ENCODE measurements at regions not wholly inside any gene's neighbourhood (a gene's known extent, or its start where the extent isn't known, plus 50 kb on each side); places are given as distances from the start of the nearest gene placed in this dataset.
"Not testable (repeated sequence)": the region's sequence is repeated elsewhere in the genome, so short reads cannot be mapped to it uniquely, and the experiment has no call there.

DNA sequence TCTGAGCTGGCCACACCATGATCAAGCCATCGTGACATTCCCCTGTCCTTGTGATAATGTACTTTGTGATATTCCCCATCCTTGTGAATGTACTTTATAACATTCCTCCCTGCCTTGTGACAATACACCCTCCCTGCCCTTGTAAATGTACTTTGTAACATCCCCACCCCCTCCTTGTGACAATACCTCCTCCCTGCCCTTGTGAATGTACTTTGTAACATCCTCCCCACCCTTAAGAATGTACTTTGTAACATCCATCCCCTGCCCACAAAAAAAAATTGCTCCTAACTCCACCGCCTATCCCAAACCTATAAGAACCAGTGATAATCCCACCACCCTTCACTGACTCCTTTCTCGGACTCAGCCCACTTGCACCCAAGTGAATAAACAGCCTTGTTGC lies 128.8 kb upstream of the ATF7IP start:
- H3K27me3 ChIP-seq (ENCODE audit: control insufficient read depth, insufficient read depth, low read length); H3K9me3 ChIP-seq (ENCODE audit: control insufficient read depth, insufficient read depth, low read length); H3K4me3 ChIP-seq (ENCODE audit: low read length); H3K4me1 ChIP-seq (ENCODE audit: control insufficient read depth, insufficient read depth, low read length); DNase-seq (ENCODE audit: low read depth, low spot score); H3K27ac ChIP-seq (ENCODE audit: low read length); H3K36me3 ChIP-seq (ENCODE audit: control insufficient read depth, insufficient read depth, low read length): not testable (repeated sequence)
- WGBS (ENCODE audit: insufficient coverage, insufficient read length) = no CpG with 5 or more reads among the region's 3 CpGs

- Histone ChIP-seq H3K4me1 (ENCODE audit: control insufficient read depth, insufficient read depth, low read length) (peaks cover 8% of the 10 kb centered on the region; the same call in 1 of the 2 replicates), H3K27me3 (ENCODE audit: control insufficient read depth, insufficient read depth, low read length) (no peaks in the 10 kb centered on the region), H3K36me3 (ENCODE audit: control insufficient read depth, insufficient read depth, low read length) (no peaks in the 10 kb centered on the region), H3K4me3 (ENCODE audit: low read length) (no peak overlapping the region), H3K27ac (ENCODE audit: low read length) (no peak overlapping the region), H3K9me3 (ENCODE audit: control insufficient read depth, insufficient read depth, low read length) (no peaks in the 10 kb centered on the region; the same call in 1 of the 2 replicates)
- no CpG with 5 or more reads among the region's 8 CpGs for WGBS (ENCODE audit: insufficient coverage, insufficient read length)
- DNase-seq (ENCODE audit: low read depth, low spot score) = no peak
Observed at GRCh38 chr12:14238221-14238792, 127.2 kb upstream of the ATF7IP start.

GRCh38 chr12:14239350-14239934 lies 126.0 kb upstream of the ATF7IP start:
- Histone ChIP-seq H3K4me1 (ENCODE audit: control insufficient read depth, insufficient read depth, low read length) (peaks cover 8% of the 10 kb centered on the region; the same call in 1 of the 2 replicates), H3K27ac (ENCODE audit: low read length) (no peak overlapping the region), H3K9me3 (ENCODE audit: control insufficient read depth, insufficient read depth, low read length) (no peaks in the 10 kb centered on the region; the same call in 1 of the 2 replicates), H3K4me3 (ENCODE audit: low read length) (no peak overlapping the region), H3K36me3 (ENCODE audit: control insufficient read depth, insufficient read depth, low read length) (no peaks in the 10 kb centered on the region), H3K27me3 (ENCODE audit: control insufficient read depth, insufficient read depth, low read length) (no peaks in the 10 kb centered on the region)
- no peak for DNase-seq (ENCODE audit: low read depth, low spot score)
- WGBS (ENCODE audit: insufficient coverage, insufficient read length) = no CpG with 5 or more reads among the region's 13 CpGs

- no CpG with 5 or more reads among the region's 11 CpGs for WGBS (ENCODE audit: insufficient coverage, insufficient read length)
- H3K27me3 ChIP-seq (ENCODE audit: control insufficient read depth, insufficient read depth, low read length) = no peaks in the 10 kb centered on the region
- no peak overlapping the region for H3K27ac ChIP-seq (ENCODE audit: low read length)
- no peaks in the 10 kb centered on the region for H3K36me3 ChIP-seq (ENCODE audit: control insufficient read depth, insufficient read depth, low read length)
- no peak overlapping the region for H3K4me3 ChIP-seq (ENCODE audit: low read length)
- no peak for DNase-seq (ENCODE audit: low read depth, low spot score)
- no peaks in the 10 kb centered on the region; the same call in 1 of the 2 replicates for H3K9me3 ChIP-seq (ENCODE audit: control insufficient read depth, insufficient read depth, low read length)
- peaks cover 8% of the 10 kb centered on the region; the same call in 1 of the 2 replicates for H3K4me1 ChIP-seq (ENCODE audit: control insufficient read depth, insufficient read depth, low read length)
Observed at GRCh38 chr12:14239935-14240872, 125.3 kb upstream of the ATF7IP start.

GRCh38 chr12:14240873-14241220 lies 124.6 kb upstream of the ATF7IP start:
- H3K4me3 ChIP-seq (ENCODE audit: low read length) = no peak overlapping the region
- WGBS (ENCODE audit: insufficient coverage, insufficient read length) = no CpG with 5 or more reads among the region's 4 CpGs
- no peaks in the 10 kb centered on the region for H3K36me3 ChIP-seq (ENCODE audit: control insufficient read depth, insufficient read depth, low read length)
- H3K27me3 ChIP-seq (ENCODE audit: control insufficient read depth, insufficient read depth, low read length) = no peaks in the 10 kb centered on the region
- no peak for DNase-seq (ENCODE audit: low read depth, low spot score)
- no peaks in the 10 kb centered on the region; the same call in 1 of the 2 replicates for H3K9me3 ChIP-seq (ENCODE audit: control insufficient read depth, insufficient read depth, low read length)
- H3K27ac ChIP-seq (ENCODE audit: low read length) = no peak overlapping the region
- H3K4me1 ChIP-seq (ENCODE audit: control insufficient read depth, insufficient read depth, low read length) = peaks cover 8% of the 10 kb centered on the region; the same call in 1 of the 2 replicates

DNA sequence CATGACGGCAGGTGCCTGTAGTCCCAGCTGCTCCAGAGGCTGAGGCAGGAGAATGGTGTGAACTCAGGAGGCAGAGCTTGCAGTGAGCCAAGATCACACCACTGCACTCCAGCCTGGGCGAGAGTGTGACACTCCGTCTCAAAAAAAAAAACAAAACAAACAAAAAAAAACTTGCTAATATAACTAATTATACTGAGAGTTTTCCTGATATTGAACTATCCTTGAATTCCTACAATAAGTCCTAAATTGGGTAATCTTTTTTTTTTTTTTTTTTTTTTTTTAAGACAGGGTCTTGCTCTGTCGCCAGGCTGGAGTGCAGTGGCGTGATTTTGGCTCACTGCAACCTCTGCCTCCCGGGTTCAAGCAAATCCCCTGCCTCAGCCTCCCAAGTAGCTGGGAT lies 122.7 kb upstream of the ATF7IP start:
- H3K36me3 ChIP-seq (ENCODE audit: control insufficient read depth, insufficient read depth, low read length); H3K27me3 ChIP-seq (ENCODE audit: control insufficient read depth, insufficient read depth, low read length); H3K4me3 ChIP-seq (ENCODE audit: low read length); DNase-seq (ENCODE audit: low read depth, low spot score); H3K9me3 ChIP-seq (ENCODE audit: control insufficient read depth, insufficient read depth, low read length); H3K27ac ChIP-seq (ENCODE audit: low read length); H3K4me1 ChIP-seq (ENCODE audit: control insufficient read depth, insufficient read depth, low read length): not testable (repeated sequence)
- no CpG with 5 or more reads among the region's 6 CpGs for WGBS (ENCODE audit: insufficient coverage, insufficient read length)

DNA sequence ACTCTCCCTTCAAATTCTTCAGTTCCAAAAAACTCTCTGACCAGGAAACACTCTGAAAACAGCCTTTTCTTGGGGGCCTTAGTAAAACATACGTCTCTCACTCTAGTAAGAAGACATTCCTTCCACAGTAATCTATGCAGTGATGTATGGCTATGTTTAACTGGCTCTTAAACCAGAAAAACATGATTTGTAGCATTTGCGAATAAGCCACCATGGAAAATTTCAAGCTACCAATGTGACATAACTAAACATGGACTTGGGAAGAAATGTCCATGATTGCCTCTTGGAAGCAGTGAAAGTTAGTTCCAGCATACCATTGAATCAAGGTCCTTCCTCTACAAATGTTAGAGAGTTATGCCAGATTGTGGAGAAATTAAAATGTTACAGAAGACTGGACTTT lies 121.5 kb upstream of the ATF7IP start:
- no peaks in the 10 kb centered on the region for H3K9me3 ChIP-seq (ENCODE audit: control insufficient read depth, insufficient read depth, low read length)
- no peak overlapping the region for H3K4me3 ChIP-seq (ENCODE audit: low read length)
- no peaks in the 10 kb centered on the region for H3K36me3 ChIP-seq (ENCODE audit: control insufficient read depth, insufficient read depth, low read length)
- H3K27ac ChIP-seq (ENCODE audit: low read length) = no peak overlapping the region
- peaks cover 8% of the 10 kb centered on the region; the same call in 1 of the 2 replicates for H3K4me1 ChIP-seq (ENCODE audit: control insufficient read depth, insufficient read depth, low read length)
- no peak for DNase-seq (ENCODE audit: low read depth, low spot score)
- no CpG with 5 or more reads among the region's 2 CpGs for WGBS (ENCODE audit: insufficient coverage, insufficient read length)
- no peaks in the 10 kb centered on the region for H3K27me3 ChIP-seq (ENCODE audit: control insufficient read depth, insufficient read depth, low read length)

DNA sequence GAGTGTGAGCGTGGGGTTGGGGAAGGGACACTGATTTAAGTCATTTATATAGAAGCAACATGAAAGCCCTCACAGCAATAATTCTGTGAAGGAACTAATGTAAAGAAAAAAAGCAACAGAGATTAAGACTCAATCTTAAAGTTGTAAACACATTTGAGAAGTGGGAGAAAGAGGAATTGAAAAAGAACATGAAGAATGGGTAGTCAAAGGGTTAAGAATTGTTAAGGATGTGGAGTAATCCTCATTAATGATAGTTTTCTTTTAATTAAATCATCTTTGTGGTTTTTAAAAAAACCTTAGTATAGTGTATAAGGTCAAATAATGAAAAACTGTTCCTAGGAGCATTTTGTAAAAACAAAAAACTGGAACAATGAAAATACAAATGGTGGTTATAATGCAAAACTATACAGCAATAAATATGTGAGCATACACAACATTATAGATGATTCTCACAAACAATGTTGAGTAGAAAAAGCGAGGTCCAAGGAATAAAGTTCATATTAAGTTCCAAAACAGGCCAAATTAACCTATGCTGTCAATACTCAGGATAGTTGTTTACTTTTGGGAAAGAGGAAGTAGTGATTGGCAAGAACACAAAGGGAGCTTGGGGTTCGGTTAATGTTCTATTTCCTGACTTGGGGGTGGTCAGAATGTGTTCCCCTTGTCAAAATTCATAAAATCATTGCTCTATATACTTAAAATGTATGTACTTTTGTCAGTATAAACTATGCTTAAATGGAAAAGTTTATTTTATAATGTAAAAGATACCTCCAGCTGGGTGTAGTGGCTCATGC lies 120.4 kb upstream of the ATF7IP start:
- H3K27me3 ChIP-seq (ENCODE audit: control insufficient read depth, insufficient read depth, low read length) = no peaks in the 10 kb centered on the region

GRCh38 chr12:14247166-14247565 lies 118.3 kb upstream of the ATF7IP start:
- Histone ChIP-seq H3K9me3 (ENCODE audit: control insufficient read depth, insufficient read depth, low read length) (no peaks in the 10 kb centered on the region), H3K27me3 (ENCODE audit: control insufficient read depth, insufficient read depth, low read length) (no peaks in the 10 kb centered on the region), H3K36me3 (ENCODE audit: control insufficient read depth, insufficient read depth, low read length) (no peaks in the 10 kb centered on the region), H3K4me3 (ENCODE audit: low read length) (no peak overlapping the region), H3K4me1 (ENCODE audit: control insufficient read depth, insufficient read depth, low read length) (no peaks in the 10 kb centered on the region), H3K27ac (ENCODE audit: low read length) (no peak overlapping the region)
- no peak for DNase-seq (ENCODE audit: low read depth, low spot score)
- no CpG with 5 or more reads among the region's 4 CpGs for WGBS (ENCODE audit: insufficient coverage, insufficient read length)

More for the DNA sequence above, 120.4 kb upstream of the ATF7IP start:
- no peak overlapping the region for H3K4me3 ChIP-seq (ENCODE audit: low read length)
- peaks cover 4% of the 10 kb centered on the region; the same call in 1 of the 2 replicates for H3K4me1 ChIP-seq (ENCODE audit: control insufficient read depth, insufficient read depth, low read length)
- H3K27ac ChIP-seq (ENCODE audit: low read length) = no peak overlapping the region
- H3K36me3 ChIP-seq (ENCODE audit: control insufficient read depth, insufficient read depth, low read length) = no peaks in the 10 kb centered on the region
- H3K9me3 ChIP-seq (ENCODE audit: control insufficient read depth, insufficient read depth, low read length) = no peaks in the 10 kb centered on the region
- no CpG with 5 or more reads among the region's 3 CpGs for WGBS (ENCODE audit: insufficient coverage, insufficient read length)
- no peak for DNase-seq (ENCODE audit: low read depth, low spot score)

GRCh38 chr12:14249368-14249767 lies 116.1 kb upstream of the ATF7IP start:
- Histone ChIP-seq H3K9me3 (ENCODE audit: control insufficient read depth, insufficient read depth, low read length) (no peaks in the 10 kb centered on the region), H3K36me3 (ENCODE audit: control insufficient read depth, insufficient read depth, low read length) (no peaks in the 10 kb centered on the region), H3K4me3 (ENCODE audit: low read length) (no peak overlapping the region), H3K4me1 (ENCODE audit: control insufficient read depth, insufficient read depth, low read length) (no peaks in the 10 kb centered on the region), H3K27ac (ENCODE audit: low read length) (no peak overlapping the region), H3K27me3 (ENCODE audit: control insufficient read depth, insufficient read depth, low read length) (no peaks in the 10 kb centered on the region)
- DNase-seq (ENCODE audit: low read depth, low spot score) = no peak
- no CpG with 5 or more reads among the region's 4 CpGs for WGBS (ENCODE audit: insufficient coverage, insufficient read length)

Measured in iPS DF 6.9 (cell line).